GM23338 (cell line): ENCODE measurements at regions not wholly inside any gene's neighbourhood (a gene's known extent, or its start where the extent isn't known, plus 50 kb on each side); places are given as distances from the start of the nearest gene placed in this dataset.

ENCODE experiments used
- ATAC-seq: fragments of 200-7000 bp; cut with Tn5 transposase; 3 replicates; pipeline ENCODE4 v1.9.1; 2020
- DNase-seq: peaks from one replicate; pipeline ENCODE4 v3.0.0-alpha.2; 2015; ENCODE audit warnings: low spot score
- H2AFZ ChIP-seq: fragments of 200-600 bp; sonication (generic); 2 replicates; pipeline ENCODE4 v1.8.0; 2016; ENCODE audit warnings: antibody characterized with exemption, mild to moderate bottlenecking, moderate library complexity
- H3F3A ChIP-seq: fragments of 200-600 bp; sonication (generic); replicated peaks from 2 replicates; pipeline ENCODE4 v1.8.0; 2017; ENCODE audit warnings: antibody characterized with exemption, mixed run types, low read depth
- H3K27ac ChIP-seq: fragments of 200-600 bp; sonication (generic); 2 replicates; pipeline ENCODE4 v1.6.1; 2016; ENCODE audit warnings: low read depth
- H3K27me3 ChIP-seq: fragments of 200-600 bp; sonication (generic); 2 replicates; pipeline ENCODE4 v1.8.0; 2016; ENCODE audit warnings: mild to moderate bottlenecking, mixed run types, moderate library complexity; ENCODE audit not compliant: insufficient read depth
- H3K36me3 ChIP-seq: fragments of 200-600 bp; sonication (generic); 2 replicates; pipeline ENCODE4 v1.8.0; 2016; ENCODE audit warnings: mild to moderate bottlenecking; ENCODE audit not compliant: insufficient read depth
- H3K4me1 ChIP-seq: fragments of 200-600 bp; sonication (generic); 2 replicates; pipeline ENCODE4 v1.8.0; 2016; ENCODE audit warnings: mild to moderate bottlenecking, moderate library complexity; ENCODE audit not compliant: insufficient read depth
- H3K4me2 ChIP-seq: fragments of 200-600 bp; sonication (generic); 2 replicates; pipeline ENCODE4 v1.7.1; 2017; ENCODE audit warnings: mixed run types
- H3K4me3 ChIP-seq: fragments of 200-600 bp; sonication (generic); 2 replicates; pipeline ENCODE4 v1.6.1; 2016; ENCODE audit warnings: mixed run types
- H3K79me2 ChIP-seq: fragments of 200-600 bp; sonication (generic); replicated peaks from 2 replicates; pipeline ENCODE4 v1.8.0; 2017; ENCODE audit warnings: mild to moderate bottlenecking; ENCODE audit not compliant: insufficient read depth
- H3K9me2 ChIP-seq: fragments of 200-600 bp; sonication (generic); 2 replicates; pipeline ENCODE4 v1.8.0; 2017; ENCODE audit not compliant: insufficient read depth
- H4K20me1 ChIP-seq: fragments of 200-600 bp; sonication (generic); replicated peaks from 2 replicates; pipeline ENCODE4 v1.8.0; 2017; ENCODE audit warnings: mild to moderate bottlenecking; ENCODE audit not compliant: insufficient read depth
- H3K27ac Mint-ChIP-seq: 2 replicates; pipeline ENCODE4 v1.8.0; 2020; ENCODE audit warnings: inconsistent platforms, mild to moderate bottlenecking, moderate library complexity, mixed read lengths
- H3K27me3 Mint-ChIP-seq: 3 replicates; pipeline ENCODE4 v1.8.0; 2022; ENCODE audit warnings: low read depth, mild to moderate bottlenecking, moderate library complexity, mixed read lengths, inconsistent platforms; ENCODE audit not compliant: insufficient read depth, poor library complexity
- H3K36me3 Mint-ChIP-seq: 3 replicates; pipeline ENCODE4 v1.8.0; 2021; ENCODE audit warnings: low read depth, mild to moderate bottlenecking, inconsistent platforms, moderate library complexity, mixed read lengths
- H3K4me1 Mint-ChIP-seq: 3 replicates; pipeline ENCODE4 v1.8.0; 2020; ENCODE audit warnings: mild to moderate bottlenecking, inconsistent platforms, mixed read lengths
- H3K4me3 Mint-ChIP-seq: 3 replicates; pipeline ENCODE4 v1.8.0; 2021; ENCODE audit warnings: moderate library complexity, mild to moderate bottlenecking, inconsistent platforms, mixed read lengths
- H3K9me3 Mint-ChIP-seq: 3 replicates; pipeline ENCODE4 v1.8.0; 2020; ENCODE audit warnings: moderate library complexity, mild to moderate bottlenecking, inconsistent platforms, mixed read lengths
- CREB1 ChIP-seq: fragments of 250-450 bp; sonication (Bioruptor Pico); IDR thresholded peaks from 2 replicates; pipeline ENCODE4 v1.5.0; 2020; ENCODE audit warnings: low read depth, mild to moderate bottlenecking, moderate library complexity
- EZH2 ChIP-seq: fragments of 200-600 bp; sonication (generic); IDR thresholded peaks from one replicate; pipeline ENCODE4 v1.8.0; 2017; ENCODE audit warnings: antibody characterized with exemption, mild to moderate bottlenecking, low read depth; ENCODE audit not compliant: unreplicated experiment
- EZH2phosphoT487 ChIP-seq: fragments of 200-600 bp; sonication (generic); IDR thresholded peaks from one replicate; pipeline ENCODE4 v1.8.1; 2018; ENCODE audit warnings: antibody characterized with exemption; ENCODE audit not compliant: unreplicated experiment
- JUNB ChIP-seq: IDR thresholded peaks from one replicate; pipeline ENCODE4 v1.6.1; 2016; ENCODE audit warnings: antibody characterized with exemption; ENCODE audit not compliant: unreplicated experiment
- NANOG ChIP-seq: IDR thresholded peaks from 2 replicates; pipeline ENCODE4 v1.6.1; 2016; ENCODE audit warnings: antibody characterized with exemption, borderline replicate concordance
- POLR2AphosphoS5 ChIP-seq: IDR thresholded peaks from 2 replicates; pipeline ENCODE4 v1.6.1; 2016; ENCODE audit warnings: antibody characterized with exemption, low read depth
- STAT1 ChIP-seq: IDR thresholded peaks from one replicate; pipeline ENCODE4 v1.6.1; 2016; ENCODE audit warnings: antibody characterized with exemption; ENCODE audit not compliant: unreplicated experiment
- ZNF114 ChIP-seq: fragments of 250-450 bp; sonication (Bioruptor Pico); IDR thresholded peaks from 2 replicates; pipeline ENCODE4 v1.5.0; 2020; ENCODE audit warnings: mild to moderate bottlenecking, moderate library complexity
- ZNF331 ChIP-seq: fragments of 250-450 bp; sonication (Bioruptor Pico); IDR thresholded peaks from 2 replicates; pipeline ENCODE4 v1.5.0; 2020; ENCODE audit warnings: low read depth, mild to moderate bottlenecking, moderate library complexity
- TF ChIP-seq, protein P1 (sequence below): IDR thresholded peaks from 2 replicates; pipeline ENCODE4 v1.6.1; 2016; ENCODE audit warnings: antibody characterized with exemption
- TF ChIP-seq, protein P2 (sequence below): fragments of 250-450 bp; sonication (Bioruptor Pico); IDR thresholded peaks from 2 replicates; pipeline ENCODE4 v1.5.0; 2020; ENCODE audit warnings: mild to moderate bottlenecking, moderate library complexity
- TF ChIP-seq, protein P3 (sequence below), 2 experiments: fragments of 200-600 bp in 1 of 2; sonication (generic) in 1 of 2; conservative IDR thresholded peaks; 2 replicates each; pipeline versions ENCODE4 v1.5.1 to v1.6.1; 2016 to 2017; ENCODE audit warnings: antibody characterized with exemption in 2 of 2, low read depth in 2 of 2, mild to moderate bottlenecking in 2 of 2, moderate library complexity in 1 of 2
- TF ChIP-seq, protein P4 (sequence below): IDR thresholded peaks from one replicate; pipeline ENCODE4 v1.6.1; 2018; ENCODE audit warnings: antibody characterized with exemption; ENCODE audit not compliant: unreplicated experiment

DNA sequence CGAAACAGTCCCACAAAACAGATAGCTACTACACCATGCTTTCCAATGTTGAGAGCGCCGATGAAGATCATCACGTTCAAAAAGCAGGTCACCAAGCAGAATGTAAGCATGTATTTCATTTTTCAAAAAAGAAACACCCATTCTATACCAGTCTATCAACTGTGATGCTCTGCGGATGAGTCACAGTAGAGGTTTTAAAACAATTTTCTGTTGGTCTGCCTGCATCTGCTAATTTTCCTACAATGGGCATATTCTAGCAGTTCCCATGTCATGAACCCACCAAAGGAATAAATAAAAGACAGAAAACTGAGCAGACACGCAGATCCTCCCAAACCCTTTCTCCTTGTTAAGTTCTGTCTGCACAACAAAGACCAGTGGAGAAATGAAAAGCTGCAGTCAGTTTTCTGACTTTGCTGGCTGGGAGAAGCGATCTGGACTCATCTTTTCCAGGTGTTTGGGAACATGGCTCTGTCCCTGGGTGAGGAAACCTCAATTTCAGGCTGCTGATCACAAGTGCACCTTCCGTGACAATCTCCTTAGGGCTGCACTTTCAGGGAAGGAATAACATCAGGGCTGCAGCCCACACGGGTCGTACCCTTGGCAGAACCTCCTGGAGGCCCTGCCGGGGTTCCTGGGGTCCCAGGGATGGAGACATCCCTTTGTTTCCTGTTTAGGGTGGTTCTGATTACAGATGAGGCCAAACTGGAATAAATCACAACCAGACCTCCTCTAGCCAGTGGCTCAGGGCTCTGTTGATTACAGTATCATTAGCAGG, 200.1 kb downstream of the BMP7 start:
- H3K79me2 ChIP-seq = no peaks in the 10 kb centered on the region
- ATAC-seq (no peak), DNase-seq (no peak)
- H3K36me3 ChIP-seq = no peaks in the 10 kb centered on the region
- no peaks in the 10 kb centered on the region for H4K20me1 ChIP-seq
- H3K4me3 ChIP-seq = no peak overlapping the region
- Mint-ChIP-seq H3K9me3 (no peaks in the 10 kb centered on the region), H3K4me1 (peaks cover 20% of the 10 kb centered on the region), H3K36me3 (no peaks in the 10 kb centered on the region), H3K27me3 (peaks cover 24% of the 10 kb centered on the region), H3K27ac (no peak overlapping the region), H3K4me3 (no peak overlapping the region)
- H3K4me2 ChIP-seq = no peak overlapping the region
- H3F3A ChIP-seq = no peaks in the 10 kb centered on the region
- H3K27me3 ChIP-seq = no peaks in the 10 kb centered on the region; the same call in 1 of the 2 replicates
- H2AFZ ChIP-seq = peak overlapping the region; percentile 83
- H3K4me1 ChIP-seq = peaks cover 8% of the 10 kb centered on the region; the same call in 1 of the 2 replicates
- no peaks in the 10 kb centered on the region for H3K9me2 ChIP-seq
- no peak overlapping the region for H3K27ac ChIP-seq
- no peak for TF ChIP-seq EZH2
- no peak for TF ChIP-seq STAT1
- TF ChIP-seq, protein P1, sequence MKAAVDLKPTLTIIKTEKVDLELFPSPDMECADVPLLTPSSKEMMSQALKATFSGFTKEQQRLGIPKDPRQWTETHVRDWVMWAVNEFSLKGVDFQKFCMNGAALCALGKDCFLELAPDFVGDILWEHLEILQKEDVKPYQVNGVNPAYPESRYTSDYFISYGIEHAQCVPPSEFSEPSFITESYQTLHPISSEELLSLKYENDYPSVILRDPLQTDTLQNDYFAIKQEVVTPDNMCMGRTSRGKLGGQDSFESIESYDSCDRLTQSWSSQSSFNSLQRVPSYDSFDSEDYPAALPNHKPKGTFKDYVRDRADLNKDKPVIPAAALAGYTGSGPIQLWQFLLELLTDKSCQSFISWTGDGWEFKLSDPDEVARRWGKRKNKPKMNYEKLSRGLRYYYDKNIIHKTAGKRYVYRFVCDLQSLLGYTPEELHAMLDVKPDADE = no peak
- no peak for TF ChIP-seq CREB1 (CRISPR knock-in tag)
- TF ChIP-seq, protein P2, sequence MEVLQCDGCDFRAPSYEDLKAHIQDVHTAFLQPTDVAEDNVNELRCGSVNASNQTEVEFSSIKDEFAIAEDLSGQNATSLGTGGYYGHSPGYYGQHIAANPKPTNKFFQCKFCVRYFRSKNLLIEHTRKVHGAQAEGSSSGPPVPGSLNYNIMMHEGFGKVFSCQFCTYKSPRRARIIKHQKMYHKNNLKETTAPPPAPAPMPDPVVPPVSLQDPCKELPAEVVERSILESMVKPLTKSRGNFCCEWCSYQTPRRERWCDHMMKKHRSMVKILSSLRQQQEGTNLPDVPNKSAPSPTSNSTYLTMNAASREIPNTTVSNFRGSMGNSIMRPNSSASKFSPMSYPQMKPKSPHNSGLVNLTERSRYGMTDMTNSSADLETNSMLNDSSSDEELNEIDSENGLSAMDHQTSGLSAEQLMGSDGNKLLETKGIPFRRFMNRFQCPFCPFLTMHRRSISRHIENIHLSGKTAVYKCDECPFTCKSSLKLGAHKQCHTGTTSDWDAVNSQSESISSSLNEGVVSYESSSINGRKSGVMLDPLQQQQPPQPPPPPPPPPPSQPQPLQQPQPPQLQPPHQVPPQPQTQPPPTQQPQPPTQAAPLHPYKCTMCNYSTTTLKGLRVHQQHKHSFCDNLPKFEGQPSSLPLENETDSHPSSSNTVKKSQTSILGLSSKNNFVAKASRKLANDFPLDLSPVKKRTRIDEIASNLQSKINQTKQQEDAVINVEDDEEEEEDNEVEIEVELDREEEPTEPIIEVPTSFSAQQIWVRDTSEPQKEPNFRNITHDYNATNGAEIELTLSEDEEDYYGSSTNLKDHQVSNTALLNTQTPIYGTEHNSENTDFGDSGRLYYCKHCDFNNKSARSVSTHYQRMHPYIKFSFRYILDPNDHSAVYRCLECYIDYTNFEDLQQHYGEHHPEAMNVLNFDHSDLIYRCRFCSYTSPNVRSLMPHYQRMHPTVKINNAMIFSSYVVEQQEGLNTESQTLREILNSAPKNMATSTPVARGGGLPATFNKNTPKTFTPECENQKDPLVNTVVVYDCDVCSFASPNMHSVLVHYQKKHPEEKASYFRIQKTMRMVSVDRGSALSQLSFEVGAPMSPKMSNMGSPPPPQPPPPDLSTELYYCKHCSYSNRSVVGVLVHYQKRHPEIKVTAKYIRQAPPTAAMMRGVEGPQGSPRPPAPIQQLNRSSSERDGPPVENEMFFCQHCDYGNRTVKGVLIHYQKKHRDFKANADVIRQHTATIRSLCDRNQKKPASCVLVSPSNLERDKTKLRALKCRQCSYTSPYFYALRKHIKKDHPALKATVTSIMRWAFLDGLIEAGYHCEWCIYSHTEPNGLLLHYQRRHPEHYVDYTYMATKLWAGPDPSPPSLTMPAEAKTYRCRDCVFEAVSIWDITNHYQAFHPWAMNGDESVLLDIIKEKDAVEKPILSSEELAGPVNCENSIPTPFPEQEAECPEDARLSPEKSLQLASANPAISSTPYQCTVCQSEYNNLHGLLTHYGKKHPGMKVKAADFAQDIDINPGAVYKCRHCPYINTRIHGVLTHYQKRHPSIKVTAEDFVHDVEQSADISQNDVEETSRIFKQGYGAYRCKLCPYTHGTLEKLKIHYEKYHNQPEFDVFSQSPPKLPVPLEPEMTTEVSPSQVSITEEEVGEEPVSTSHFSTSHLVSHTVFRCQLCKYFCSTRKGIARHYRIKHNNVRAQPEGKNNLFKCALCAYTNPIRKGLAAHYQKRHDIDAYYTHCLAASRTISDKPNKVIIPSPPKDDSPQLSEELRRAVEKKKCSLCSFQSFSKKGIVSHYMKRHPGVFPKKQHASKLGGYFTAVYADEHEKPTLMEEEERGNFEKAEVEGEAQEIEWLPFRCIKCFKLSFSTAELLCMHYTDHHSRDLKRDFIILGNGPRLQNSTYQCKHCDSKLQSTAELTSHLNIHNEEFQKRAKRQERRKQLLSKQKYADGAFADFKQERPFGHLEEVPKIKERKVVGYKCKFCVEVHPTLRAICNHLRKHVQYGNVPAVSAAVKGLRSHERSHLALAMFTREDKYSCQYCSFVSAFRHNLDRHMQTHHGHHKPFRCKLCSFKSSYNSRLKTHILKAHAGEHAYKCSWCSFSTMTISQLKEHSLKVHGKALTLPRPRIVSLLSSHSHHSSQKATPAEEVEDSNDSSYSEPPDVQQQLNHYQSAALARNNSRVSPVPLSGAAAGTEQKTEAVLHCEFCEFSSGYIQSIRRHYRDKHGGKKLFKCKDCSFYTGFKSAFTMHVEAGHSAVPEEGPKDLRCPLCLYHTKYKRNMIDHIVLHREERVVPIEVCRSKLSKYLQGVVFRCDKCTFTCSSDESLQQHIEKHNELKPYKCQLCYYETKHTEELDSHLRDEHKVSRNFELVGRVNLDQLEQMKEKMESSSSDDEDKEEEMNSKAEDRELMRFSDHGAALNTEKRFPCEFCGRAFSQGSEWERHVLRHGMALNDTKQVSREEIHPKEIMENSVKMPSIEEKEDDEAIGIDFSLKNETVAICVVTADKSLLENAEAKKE (CRISPR knock-in tag) = no peak
- TF ChIP-seq EZH2phosphoT487 = no peak
- TF ChIP-seq POLR2AphosphoS5 = no peak
- TF ChIP-seq NANOG = no peak
- TF ChIP-seq JUNB = no peak
- TF ChIP-seq ZNF331 (CRISPR knock-in tag) = no peak
- TF ChIP-seq, protein P3, sequence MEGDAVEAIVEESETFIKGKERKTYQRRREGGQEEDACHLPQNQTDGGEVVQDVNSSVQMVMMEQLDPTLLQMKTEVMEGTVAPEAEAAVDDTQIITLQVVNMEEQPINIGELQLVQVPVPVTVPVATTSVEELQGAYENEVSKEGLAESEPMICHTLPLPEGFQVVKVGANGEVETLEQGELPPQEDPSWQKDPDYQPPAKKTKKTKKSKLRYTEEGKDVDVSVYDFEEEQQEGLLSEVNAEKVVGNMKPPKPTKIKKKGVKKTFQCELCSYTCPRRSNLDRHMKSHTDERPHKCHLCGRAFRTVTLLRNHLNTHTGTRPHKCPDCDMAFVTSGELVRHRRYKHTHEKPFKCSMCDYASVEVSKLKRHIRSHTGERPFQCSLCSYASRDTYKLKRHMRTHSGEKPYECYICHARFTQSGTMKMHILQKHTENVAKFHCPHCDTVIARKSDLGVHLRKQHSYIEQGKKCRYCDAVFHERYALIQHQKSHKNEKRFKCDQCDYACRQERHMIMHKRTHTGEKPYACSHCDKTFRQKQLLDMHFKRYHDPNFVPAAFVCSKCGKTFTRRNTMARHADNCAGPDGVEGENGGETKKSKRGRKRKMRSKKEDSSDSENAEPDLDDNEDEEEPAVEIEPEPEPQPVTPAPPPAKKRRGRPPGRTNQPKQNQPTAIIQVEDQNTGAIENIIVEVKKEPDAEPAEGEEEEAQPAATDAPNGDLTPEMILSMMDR (conservative IDR thresholded peaks at IDR 0.05; ENCODE audit: low read depth in 2 of 2) = no peak
- TF ChIP-seq, protein P4, sequence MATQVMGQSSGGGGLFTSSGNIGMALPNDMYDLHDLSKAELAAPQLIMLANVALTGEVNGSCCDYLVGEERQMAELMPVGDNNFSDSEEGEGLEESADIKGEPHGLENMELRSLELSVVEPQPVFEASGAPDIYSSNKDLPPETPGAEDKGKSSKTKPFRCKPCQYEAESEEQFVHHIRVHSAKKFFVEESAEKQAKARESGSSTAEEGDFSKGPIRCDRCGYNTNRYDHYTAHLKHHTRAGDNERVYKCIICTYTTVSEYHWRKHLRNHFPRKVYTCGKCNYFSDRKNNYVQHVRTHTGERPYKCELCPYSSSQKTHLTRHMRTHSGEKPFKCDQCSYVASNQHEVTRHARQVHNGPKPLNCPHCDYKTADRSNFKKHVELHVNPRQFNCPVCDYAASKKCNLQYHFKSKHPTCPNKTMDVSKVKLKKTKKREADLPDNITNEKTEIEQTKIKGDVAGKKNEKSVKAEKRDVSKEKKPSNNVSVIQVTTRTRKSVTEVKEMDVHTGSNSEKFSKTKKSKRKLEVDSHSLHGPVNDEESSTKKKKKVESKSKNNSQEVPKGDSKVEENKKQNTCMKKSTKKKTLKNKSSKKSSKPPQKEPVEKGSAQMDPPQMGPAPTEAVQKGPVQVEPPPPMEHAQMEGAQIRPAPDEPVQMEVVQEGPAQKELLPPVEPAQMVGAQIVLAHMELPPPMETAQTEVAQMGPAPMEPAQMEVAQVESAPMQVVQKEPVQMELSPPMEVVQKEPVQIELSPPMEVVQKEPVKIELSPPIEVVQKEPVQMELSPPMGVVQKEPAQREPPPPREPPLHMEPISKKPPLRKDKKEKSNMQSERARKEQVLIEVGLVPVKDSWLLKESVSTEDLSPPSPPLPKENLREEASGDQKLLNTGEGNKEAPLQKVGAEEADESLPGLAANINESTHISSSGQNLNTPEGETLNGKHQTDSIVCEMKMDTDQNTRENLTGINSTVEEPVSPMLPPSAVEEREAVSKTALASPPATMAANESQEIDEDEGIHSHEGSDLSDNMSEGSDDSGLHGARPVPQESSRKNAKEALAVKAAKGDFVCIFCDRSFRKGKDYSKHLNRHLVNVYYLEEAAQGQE = no peak
- TF ChIP-seq ZNF114 (CRISPR knock-in tag) = no peak
